ENCODE measurements at regions not wholly inside any gene's neighbourhood (a gene's known extent, or its start where the extent isn't known, plus 50 kb on each side); places are given as distances from the start of the nearest gene placed in this dataset.

GRCh38 chr18:45284174-45284573 lies 331.1 kb upstream of the SLC14A2 start:
- TF ChIP-seq TAF1 (IDR thresholded peaks at IDR 0.05; ENCODE audit: low read depth, low read length): no peak
- no peak for TF ChIP-seq POU2F2 (IDR thresholded peaks at IDR 0.05; ENCODE audit: low read depth, low read length)
- TF ChIP-seq POLR2A (IDR thresholded peaks at IDR 0.05; ENCODE audit: low read depth, low read length): no peak
- no peak for TF ChIP-seq PAX5 (IDR thresholded peaks at IDR 0.05; ENCODE audit: insufficient read depth, low read length, severe bottlenecking)
- TF ChIP-seq SPI1 (IDR thresholded peaks at IDR 0.05; ENCODE audit: low read depth, low read length): no peak
- no peak for TF ChIP-seq POLR2AphosphoS5 (IDR thresholded peaks at IDR 0.05; ENCODE audit: low read depth, low read length)
- FAIRE-seq: no peak
- no peak for DNase-seq (ENCODE audit: insufficient read length, low spot score)

- DNase-seq (ENCODE audit: insufficient read length, low spot score) (no peak), FAIRE-seq (no peak)
- TF ChIP-seq POU2F2 (IDR thresholded peaks at IDR 0.05; ENCODE audit: low read depth, low read length): no peak
Observed at GRCh38 chr18:45284851-45285250, 330.4 kb upstream of the SLC14A2 start.

- FAIRE-seq (no peak), DNase-seq (ENCODE audit: insufficient read length, low spot score) (no peak)
- TF ChIP-seq POLR2A (IDR thresholded peaks at IDR 0.05; ENCODE audit: low read depth, low read length) (no peak), POLR2AphosphoS5 (IDR thresholded peaks at IDR 0.05; ENCODE audit: low read depth, low read length) (no peak), TAF1 (IDR thresholded peaks at IDR 0.05; ENCODE audit: low read depth, low read length) (no peak), PAX5 (IDR thresholded peaks at IDR 0.05; ENCODE audit: insufficient read depth, low read length, severe bottlenecking) (no peak), SPI1 (IDR thresholded peaks at IDR 0.05; ENCODE audit: low read depth, low read length) (no peak), POU2F2 (IDR thresholded peaks at IDR 0.05; ENCODE audit: low read depth, low read length) (no peak)
Observed at GRCh38 chr18:45285251-45285650, 330.0 kb upstream of the SLC14A2 start.

- no peak for TF ChIP-seq POLR2A (IDR thresholded peaks at IDR 0.05; ENCODE audit: low read depth, low read length)
- TF ChIP-seq POLR2AphosphoS5 (IDR thresholded peaks at IDR 0.05; ENCODE audit: low read depth, low read length): no peak
- TF ChIP-seq SPI1 (IDR thresholded peaks at IDR 0.05; ENCODE audit: low read depth, low read length): no peak
- TF ChIP-seq TAF1 (IDR thresholded peaks at IDR 0.05; ENCODE audit: low read depth, low read length): no peak
- TF ChIP-seq POU2F2 (IDR thresholded peaks at IDR 0.05; ENCODE audit: low read depth, low read length): no peak
- no peak for TF ChIP-seq PAX5 (IDR thresholded peaks at IDR 0.05; ENCODE audit: insufficient read depth, low read length, severe bottlenecking)
- DNase-seq (ENCODE audit: insufficient read length, low spot score) (no peak), FAIRE-seq (no peak)
Observed at GRCh38 chr18:45286431-45286830, 328.8 kb upstream of the SLC14A2 start.

GRCh38 chr18:45287531-45287930 lies 327.7 kb upstream of the SLC14A2 start:
- DNase-seq (ENCODE audit: insufficient read length, low spot score) (no peak), FAIRE-seq (no peak)
- TF ChIP-seq POLR2A (IDR thresholded peaks at IDR 0.05; ENCODE audit: low read depth, low read length): no peak
- TF ChIP-seq POU2F2 (IDR thresholded peaks at IDR 0.05; ENCODE audit: low read depth, low read length): no peak
- no peak for TF ChIP-seq PAX5 (IDR thresholded peaks at IDR 0.05; ENCODE audit: insufficient read depth, low read length, severe bottlenecking)
- TF ChIP-seq SPI1 (IDR thresholded peaks at IDR 0.05; ENCODE audit: low read depth, low read length): no peak
- no peak for TF ChIP-seq POLR2AphosphoS5 (IDR thresholded peaks at IDR 0.05; ENCODE audit: low read depth, low read length)
- TF ChIP-seq TAF1 (IDR thresholded peaks at IDR 0.05; ENCODE audit: low read depth, low read length): no peak

GRCh38 chr18:45290364-45290763 lies 324.9 kb upstream of the SLC14A2 start:
- no peak for TF ChIP-seq TAF1 (IDR thresholded peaks at IDR 0.05; ENCODE audit: low read depth, low read length)
- no peak for TF ChIP-seq SPI1 (IDR thresholded peaks at IDR 0.05; ENCODE audit: low read depth, low read length)
- TF ChIP-seq POLR2A (IDR thresholded peaks at IDR 0.05; ENCODE audit: low read depth, low read length): no peak
- TF ChIP-seq POU2F2 (IDR thresholded peaks at IDR 0.05; ENCODE audit: low read depth, low read length): no peak
- no peak for TF ChIP-seq PAX5 (IDR thresholded peaks at IDR 0.05; ENCODE audit: insufficient read depth, low read length, severe bottlenecking)
- no peak for FAIRE-seq

GRCh38 chr18:45291621-45292615 lies 323.4 kb upstream of the SLC14A2 start:
- DNase-seq (ENCODE audit: insufficient read length, low spot score) (no peak), FAIRE-seq (no peak)
- TF ChIP-seq SPI1 (IDR thresholded peaks at IDR 0.05; ENCODE audit: low read depth, low read length) (no peak), PAX5 (IDR thresholded peaks at IDR 0.05; ENCODE audit: insufficient read depth, low read length, severe bottlenecking) (no peak), POLR2A (IDR thresholded peaks at IDR 0.05; ENCODE audit: low read depth, low read length) (no peak), POLR2AphosphoS5 (IDR thresholded peaks at IDR 0.05; ENCODE audit: low read depth, low read length) (no peak), POU2F2 (IDR thresholded peaks at IDR 0.05; ENCODE audit: low read depth, low read length) (no peak), TAF1 (IDR thresholded peaks at IDR 0.05; ENCODE audit: low read depth, low read length) (no peak)

More at GRCh38 chr18:45290364-45290763, 324.9 kb upstream of the SLC14A2 start:
- no peak for DNase-seq (ENCODE audit: insufficient read length, low spot score)

- FAIRE-seq (no peak), DNase-seq (ENCODE audit: insufficient read length, low spot score) (no peak)
- TF ChIP-seq SPI1 (IDR thresholded peaks at IDR 0.05; ENCODE audit: low read depth, low read length) (no peak), POLR2AphosphoS5 (IDR thresholded peaks at IDR 0.05; ENCODE audit: low read depth, low read length) (no peak), TAF1 (IDR thresholded peaks at IDR 0.05; ENCODE audit: low read depth, low read length) (no peak)
Observed at GRCh38 chr18:45295388-45295787, 319.9 kb upstream of the SLC14A2 start.

- FAIRE-seq (no peak), DNase-seq (ENCODE audit: insufficient read length, low spot score) (no peak)
- TF ChIP-seq PAX5 (IDR thresholded peaks at IDR 0.05; ENCODE audit: insufficient read depth, low read length, severe bottlenecking): no peak
Observed at GRCh38 chr18:45298986-45299385, 316.3 kb upstream of the SLC14A2 start.

- no peak for DNase-seq (ENCODE audit: insufficient read length, low spot score)
- no peak for FAIRE-seq
- no peak for TF ChIP-seq POLR2AphosphoS5 (IDR thresholded peaks at IDR 0.05; ENCODE audit: low read depth, low read length)
- no peak for TF ChIP-seq POU2F2 (IDR thresholded peaks at IDR 0.05; ENCODE audit: low read depth, low read length)
- TF ChIP-seq TAF1 (IDR thresholded peaks at IDR 0.05; ENCODE audit: low read depth, low read length): no peak
- TF ChIP-seq SPI1 (IDR thresholded peaks at IDR 0.05; ENCODE audit: low read depth, low read length): no peak
- TF ChIP-seq POLR2A (IDR thresholded peaks at IDR 0.05; ENCODE audit: low read depth, low read length): no peak
- no peak for TF ChIP-seq PAX5 (IDR thresholded peaks at IDR 0.05; ENCODE audit: insufficient read depth, low read length, severe bottlenecking)
Observed at GRCh38 chr18:45303026-45303425, 312.2 kb upstream of the SLC14A2 start.
